ENCODE measurements at regions not wholly inside any gene's neighbourhood (a gene's known extent, or its start where the extent isn't known, plus 50 kb on each side); places are given as distances from the start of the nearest gene placed in this dataset.

DNA sequence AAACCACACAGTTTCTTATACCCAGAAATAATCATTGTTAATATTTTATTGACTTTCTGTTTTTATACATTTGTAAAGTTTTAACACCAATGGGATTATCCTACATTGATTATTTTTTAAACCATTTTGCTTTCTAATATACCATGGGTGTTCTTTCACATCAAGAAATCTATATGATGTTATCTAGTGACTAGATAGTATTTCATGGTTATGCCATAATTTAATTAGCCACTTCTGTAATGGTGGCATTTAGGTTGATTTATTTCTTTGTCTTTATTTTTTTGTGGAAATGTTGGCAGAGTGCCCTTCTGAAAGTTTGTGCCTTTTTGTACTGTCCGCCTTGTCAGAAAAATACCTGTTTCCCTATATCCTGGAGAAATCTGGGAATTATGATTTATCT is 193.3 kb downstream of the CEP135 start:
- no peak for TF ChIP-seq POLR2AphosphoS5 (IDR thresholded peaks at IDR 0.05; ENCODE audit: low read depth, low read length)
- no peak for TF ChIP-seq SIN3A (IDR thresholded peaks at IDR 0.05; ENCODE audit: borderline replicate concordance, insufficient read depth, low read length)
